ENCODE measurements at regions not wholly inside any gene's neighbourhood (a gene's known extent, or its start where the extent isn't known, plus 50 kb on each side); places are given as distances from the start of the nearest gene placed in this dataset.

DNA sequence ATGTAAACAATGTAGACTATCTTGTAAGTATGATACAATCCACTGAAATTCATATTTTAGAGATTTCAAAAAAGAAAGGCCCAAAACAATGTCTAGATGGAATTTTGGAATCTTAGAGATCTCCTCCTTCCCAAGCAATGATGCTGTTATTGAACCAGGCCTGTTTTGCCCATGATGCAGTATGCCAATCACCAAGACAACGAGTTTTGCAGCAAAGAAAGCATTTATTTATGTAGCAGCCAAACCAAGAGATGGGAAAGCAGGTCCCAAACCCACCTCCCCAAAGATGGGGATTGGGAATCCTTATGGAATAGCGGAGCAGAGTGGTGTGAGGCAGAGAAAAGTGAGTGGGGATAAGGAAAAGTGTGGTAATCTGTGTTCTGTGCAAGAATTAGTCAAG lies 197.8 kb upstream of the NT5E start:
- TF ChIP-seq, protein P1, sequence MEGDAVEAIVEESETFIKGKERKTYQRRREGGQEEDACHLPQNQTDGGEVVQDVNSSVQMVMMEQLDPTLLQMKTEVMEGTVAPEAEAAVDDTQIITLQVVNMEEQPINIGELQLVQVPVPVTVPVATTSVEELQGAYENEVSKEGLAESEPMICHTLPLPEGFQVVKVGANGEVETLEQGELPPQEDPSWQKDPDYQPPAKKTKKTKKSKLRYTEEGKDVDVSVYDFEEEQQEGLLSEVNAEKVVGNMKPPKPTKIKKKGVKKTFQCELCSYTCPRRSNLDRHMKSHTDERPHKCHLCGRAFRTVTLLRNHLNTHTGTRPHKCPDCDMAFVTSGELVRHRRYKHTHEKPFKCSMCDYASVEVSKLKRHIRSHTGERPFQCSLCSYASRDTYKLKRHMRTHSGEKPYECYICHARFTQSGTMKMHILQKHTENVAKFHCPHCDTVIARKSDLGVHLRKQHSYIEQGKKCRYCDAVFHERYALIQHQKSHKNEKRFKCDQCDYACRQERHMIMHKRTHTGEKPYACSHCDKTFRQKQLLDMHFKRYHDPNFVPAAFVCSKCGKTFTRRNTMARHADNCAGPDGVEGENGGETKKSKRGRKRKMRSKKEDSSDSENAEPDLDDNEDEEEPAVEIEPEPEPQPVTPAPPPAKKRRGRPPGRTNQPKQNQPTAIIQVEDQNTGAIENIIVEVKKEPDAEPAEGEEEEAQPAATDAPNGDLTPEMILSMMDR (IDR thresholded peaks at IDR 0.05), result no peak
- no peak for TF ChIP-seq POLR2A (IDR thresholded peaks at IDR 0.05)
